HL-60 (cell line): ENCODE measurements at regions not wholly inside any gene's neighbourhood (a gene's known extent, or its start where the extent isn't known, plus 50 kb on each side); places are given as distances from the start of the nearest gene placed in this dataset.

ENCODE experiments used
- DNase-seq, 2 experiments: peaks; one replicate each; pipeline ENCODE4 v3.0.0-alpha.2; 2010 to 2020; ENCODE audit warnings: low read depth in 1 of 2, low spot score in 1 of 2
- H3K27ac ChIP-seq: fragments of 250-450 bp; sonication (Bioruptor Pico); replicated peaks from 2 replicates; pipeline ENCODE4 v1.5.1; 2020; ENCODE audit warnings: mild to moderate bottlenecking, moderate library complexity
- H3K27me3 ChIP-seq: fragments of 250-450 bp; sonication (Bioruptor Pico); 2 replicates; pipeline ENCODE4 v1.5.1; 2021; ENCODE audit warnings: mild to moderate bottlenecking, moderate library complexity; ENCODE audit not compliant: insufficient read depth, poor library complexity, severe bottlenecking
- H3K4me3 ChIP-seq: replicated peaks from 2 replicates; pipeline ENCODE4 v1.5.1; 2011; ENCODE audit warnings: mild to moderate bottlenecking, control low read depth, low read length; ENCODE audit not compliant: insufficient read depth
- GABPA ChIP-seq: IDR thresholded peaks from 2 replicates; pipeline ENCODE4 v1.6.1; 2012; ENCODE audit warnings: low read depth
- POLR2AphosphoS5 ChIP-seq: IDR thresholded peaks from 2 replicates; pipeline ENCODE4 v1.6.1; 2012; ENCODE audit warnings: low read depth
- REST ChIP-seq: IDR thresholded peaks from 2 replicates; pipeline ENCODE4 v1.6.1; 2012; ENCODE audit warnings: low read depth; ENCODE audit not compliant: insufficient replicate concordance
- SPI1 ChIP-seq: IDR thresholded peaks from 2 replicates; pipeline ENCODE4 v1.6.1; 2012; ENCODE audit warnings: low read depth, mild to moderate bottlenecking, borderline replicate concordance
- TF ChIP-seq, protein P1 (sequence below): IDR thresholded peaks from one replicate; pipeline ENCODE4 v1.5.1; 2011; ENCODE audit warnings: low read length, control low read depth, inconsistent platforms; ENCODE audit not compliant: insufficient read depth

DNA sequence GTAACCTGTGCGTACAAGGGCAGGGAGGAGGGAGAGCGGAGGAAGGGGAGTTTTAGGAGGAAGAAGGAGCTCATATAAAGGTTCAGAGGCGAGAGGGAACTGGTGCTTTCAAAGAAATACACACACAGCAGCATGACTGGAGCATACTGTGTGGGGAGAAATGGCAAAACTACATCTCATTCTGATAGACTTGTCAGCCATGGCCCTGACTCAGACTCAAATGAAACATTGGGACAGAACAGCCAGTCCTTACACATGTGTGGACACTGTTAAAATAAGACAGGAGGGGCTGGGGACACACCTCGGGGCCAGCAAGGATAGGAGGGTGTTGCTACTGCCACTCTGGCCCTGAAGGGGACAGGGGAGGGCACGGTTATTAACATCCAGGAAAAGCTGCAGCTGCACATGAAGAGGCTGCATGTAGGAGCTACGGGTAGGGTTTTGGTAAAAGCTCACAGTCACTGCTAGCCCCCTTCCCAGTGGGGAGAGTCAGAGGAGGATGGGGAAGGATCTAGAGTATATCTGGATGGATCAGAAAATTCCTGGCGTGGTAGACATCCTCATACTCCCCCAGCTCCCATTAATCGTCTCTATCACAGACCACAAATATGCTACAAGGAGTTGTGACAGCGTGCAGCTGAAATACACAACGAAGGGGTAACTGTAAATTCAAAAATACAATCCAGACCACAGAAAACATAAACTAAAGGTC, 110.5 kb downstream of the GATA6 start:
- no peak overlapping the region for H3K27ac ChIP-seq
- TF ChIP-seq, protein P1, sequence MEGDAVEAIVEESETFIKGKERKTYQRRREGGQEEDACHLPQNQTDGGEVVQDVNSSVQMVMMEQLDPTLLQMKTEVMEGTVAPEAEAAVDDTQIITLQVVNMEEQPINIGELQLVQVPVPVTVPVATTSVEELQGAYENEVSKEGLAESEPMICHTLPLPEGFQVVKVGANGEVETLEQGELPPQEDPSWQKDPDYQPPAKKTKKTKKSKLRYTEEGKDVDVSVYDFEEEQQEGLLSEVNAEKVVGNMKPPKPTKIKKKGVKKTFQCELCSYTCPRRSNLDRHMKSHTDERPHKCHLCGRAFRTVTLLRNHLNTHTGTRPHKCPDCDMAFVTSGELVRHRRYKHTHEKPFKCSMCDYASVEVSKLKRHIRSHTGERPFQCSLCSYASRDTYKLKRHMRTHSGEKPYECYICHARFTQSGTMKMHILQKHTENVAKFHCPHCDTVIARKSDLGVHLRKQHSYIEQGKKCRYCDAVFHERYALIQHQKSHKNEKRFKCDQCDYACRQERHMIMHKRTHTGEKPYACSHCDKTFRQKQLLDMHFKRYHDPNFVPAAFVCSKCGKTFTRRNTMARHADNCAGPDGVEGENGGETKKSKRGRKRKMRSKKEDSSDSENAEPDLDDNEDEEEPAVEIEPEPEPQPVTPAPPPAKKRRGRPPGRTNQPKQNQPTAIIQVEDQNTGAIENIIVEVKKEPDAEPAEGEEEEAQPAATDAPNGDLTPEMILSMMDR, result no peak
- TF ChIP-seq REST (no peak), POLR2AphosphoS5 (no peak), SPI1 (no peak), GABPA (no peak)
- H3K4me3 ChIP-seq, result no peak overlapping the region
- H3K27me3 ChIP-seq, result no peaks in the 10 kb centered on the region
- DNase-seq, result no peak

- no peak overlapping the region for H3K27ac ChIP-seq
- H3K4me3 ChIP-seq, result no peak overlapping the region
- no peaks in the 10 kb centered on the region for H3K27me3 ChIP-seq
- no peak for TF ChIP-seq GABPA
- TF ChIP-seq SPI1, result no peak
- no peak for TF ChIP-seq POLR2AphosphoS5
- TF ChIP-seq REST, result no peak
- TF ChIP-seq, protein P1, result no peak
- DNase-seq, result no peak
Observed at GRCh38 chr18:22278798-22279197, 109.4 kb downstream of the GATA6 start.

DNA sequence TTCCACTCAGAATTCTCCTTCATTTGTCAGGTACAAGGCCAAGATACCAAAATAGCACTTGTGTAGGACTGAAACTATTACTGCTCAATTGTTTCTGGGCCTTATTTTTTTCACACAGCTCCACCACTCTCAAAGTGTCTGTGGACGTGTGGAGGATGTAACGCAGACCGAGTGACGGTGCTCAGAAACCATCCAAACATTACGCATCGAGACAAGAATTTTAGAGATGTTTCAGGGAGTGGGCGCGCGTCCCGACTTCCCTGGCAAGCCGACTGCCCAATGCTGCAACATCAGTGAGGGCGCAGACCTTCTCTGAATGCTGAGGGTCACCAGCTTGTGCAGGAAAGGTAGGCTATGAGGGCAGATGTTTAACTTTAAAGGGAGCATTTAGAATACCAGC, 108.4 kb downstream of the GATA6 start:
- H3K4me3 ChIP-seq, result no peak overlapping the region
- H3K27ac ChIP-seq, result no peak overlapping the region
- no peaks in the 10 kb centered on the region for H3K27me3 ChIP-seq
- TF ChIP-seq, protein P1, result no peak
- TF ChIP-seq GABPA (no peak), SPI1 (no peak), REST (no peak), POLR2AphosphoS5 (no peak)
- no peak for DNase-seq
